ENCODE measurements at regions not wholly inside any gene's neighbourhood (a gene's known extent, or its start where the extent isn't known, plus 50 kb on each side); places are given as distances from the start of the nearest gene placed in this dataset.

GRCh38 chr3:83670416-83670815, 1288.4 kb upstream of the CADM2 start:
- Histone ChIP-seq H2AFZ (ENCODE audit: low read length) (no peak overlapping the region), H3K9me3 (ENCODE audit: insufficient read depth, low read depth, low read length) (no peaks in the 10 kb centered on the region), H3K4me3 (ENCODE audit: low read length, poor library complexity, severe bottlenecking) (no peak overlapping the region), H3K9me2 (replicated peaks; ENCODE audit: low read depth, low read length) (no peaks in the 10 kb centered on the region), H3K4me2 (ENCODE audit: low read depth, low read length, poor library complexity, severe bottlenecking) (no peak overlapping the region), H3K9ac (ENCODE audit: low read depth, low read length, poor library complexity, severe bottlenecking) (no peak overlapping the region), H4K20me1 (ENCODE audit: insufficient read depth, low read length, poor library complexity, severe bottlenecking) (no peaks in the 10 kb centered on the region), H3K27me3 (ENCODE audit: insufficient read depth, low read length, poor library complexity, severe bottlenecking) (no peaks in the 10 kb centered on the region), H3K79me2 (ENCODE audit: insufficient read depth, low read length) (no peaks in the 10 kb centered on the region), H3K36me3 (ENCODE audit: insufficient read depth, low read length) (no peaks in the 10 kb centered on the region), H3F3A (ENCODE audit: low read depth) (no peaks in the 10 kb centered on the region), H3K4me1 (ENCODE audit: insufficient read depth, low read length, poor library complexity, severe bottlenecking) (no peaks in the 10 kb centered on the region)
- TF ChIP-seq CTCF (conservative IDR thresholded peaks at IDR 0.05; ENCODE audit: low read length): no peak
- no peak for TF ChIP-seq EZH2phosphoT487 (IDR thresholded peaks at IDR 0.05; ENCODE audit: borderline replicate concordance)

- no peaks in the 10 kb centered on the region for H3F3A ChIP-seq (ENCODE audit: low read depth)
- H3K9ac ChIP-seq (ENCODE audit: low read depth, low read length, poor library complexity, severe bottlenecking): no peak overlapping the region
- H3K4me2 ChIP-seq (ENCODE audit: low read depth, low read length, poor library complexity, severe bottlenecking): no peak overlapping the region
- H3K36me3 ChIP-seq (ENCODE audit: insufficient read depth, low read length): no peaks in the 10 kb centered on the region
- H3K4me1 ChIP-seq (ENCODE audit: insufficient read depth, low read length, poor library complexity, severe bottlenecking): no peaks in the 10 kb centered on the region
- TF ChIP-seq EZH2phosphoT487 (IDR thresholded peaks at IDR 0.05; ENCODE audit: borderline replicate concordance) (no peak), CTCF (conservative IDR thresholded peaks at IDR 0.05; ENCODE audit: low read length) (no peak)
- H2AFZ ChIP-seq (ENCODE audit: low read length): no peak overlapping the region
- no peaks in the 10 kb centered on the region for H3K9me2 ChIP-seq (replicated peaks; ENCODE audit: low read depth, low read length)
- H3K4me3 ChIP-seq (ENCODE audit: low read length, poor library complexity, severe bottlenecking): no peak overlapping the region
- no peaks in the 10 kb centered on the region for H4K20me1 ChIP-seq (ENCODE audit: insufficient read depth, low read length, poor library complexity, severe bottlenecking)
- no peaks in the 10 kb centered on the region for H3K9me3 ChIP-seq (ENCODE audit: insufficient read depth, low read depth, low read length)
- H3K79me2 ChIP-seq (ENCODE audit: insufficient read depth, low read length): no peaks in the 10 kb centered on the region
- H3K27me3 ChIP-seq (ENCODE audit: insufficient read depth, low read length, poor library complexity, severe bottlenecking): no peaks in the 10 kb centered on the region
Observed at GRCh38 chr3:83683937-83684598, 1274.7 kb upstream of the CADM2 start.

- Histone ChIP-seq H3K79me2 (ENCODE audit: insufficient read depth, low read length) (no peaks in the 10 kb centered on the region), H3K9me3 (ENCODE audit: insufficient read depth, low read depth, low read length) (no peaks in the 10 kb centered on the region), H3K36me3 (ENCODE audit: insufficient read depth, low read length) (no peaks in the 10 kb centered on the region), H3K9me2 (replicated peaks; ENCODE audit: low read depth, low read length) (no peaks in the 10 kb centered on the region), H3K4me1 (ENCODE audit: insufficient read depth, low read length, poor library complexity, severe bottlenecking) (no peaks in the 10 kb centered on the region), H3F3A (ENCODE audit: low read depth) (no peaks in the 10 kb centered on the region), H2AFZ (ENCODE audit: low read length) (no peak overlapping the region), H3K4me3 (ENCODE audit: low read length, poor library complexity, severe bottlenecking) (no peak overlapping the region), H3K4me2 (ENCODE audit: low read depth, low read length, poor library complexity, severe bottlenecking) (no peak overlapping the region), H4K20me1 (ENCODE audit: insufficient read depth, low read length, poor library complexity, severe bottlenecking) (no peaks in the 10 kb centered on the region), H3K27me3 (ENCODE audit: insufficient read depth, low read length, poor library complexity, severe bottlenecking) (no peaks in the 10 kb centered on the region), H3K9ac (ENCODE audit: low read depth, low read length, poor library complexity, severe bottlenecking) (no peak overlapping the region)
- no peak for TF ChIP-seq CTCF (conservative IDR thresholded peaks at IDR 0.05; ENCODE audit: low read length)
- no peak for TF ChIP-seq EZH2phosphoT487 (IDR thresholded peaks at IDR 0.05; ENCODE audit: borderline replicate concordance)
Observed at GRCh38 chr3:83706669-83707068, 1252.1 kb upstream of the CADM2 start.
